ENCODE measurements at regions not wholly inside any gene's neighbourhood (a gene's known extent, or its start where the extent isn't known, plus 50 kb on each side); places are given as distances from the start of the nearest gene placed in this dataset.

DNA sequence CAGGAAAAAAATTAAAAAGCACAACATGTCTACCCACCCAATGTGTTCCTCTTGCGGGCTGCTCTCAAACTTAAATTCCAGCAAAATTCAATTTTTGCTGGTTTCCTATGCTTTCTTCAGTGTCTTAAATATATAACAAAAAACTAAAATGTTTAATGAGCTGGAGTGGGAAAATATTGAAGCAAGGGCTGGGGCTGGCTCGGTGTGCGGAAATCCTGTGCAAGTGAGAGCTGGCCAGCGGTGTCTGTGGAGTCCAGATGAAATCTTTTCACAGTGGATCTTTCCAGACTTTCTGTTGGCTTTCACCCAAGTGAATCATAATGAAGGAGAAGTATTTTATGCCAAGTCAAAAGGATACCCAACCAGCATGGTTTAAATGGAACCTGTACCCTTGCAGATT, 1733.6 kb downstream of the TP53TG3F start:
- Histone ChIP-seq H4K8ac (replicated peaks; ENCODE audit: insufficient read length, low read depth, low read length) (no peak overlapping the region), H4K20me1 (ENCODE audit: control insufficient read depth, insufficient read depth, insufficient read length) (no peaks in the 10 kb centered on the region), H3K56ac (ENCODE audit: insufficient read length, low read depth, low read length) (no peak overlapping the region), H2AFZ (ENCODE audit: low read length) (no peak overlapping the region), H3K79me1 (ENCODE audit: insufficient read depth, low read depth, low read length, poor library complexity, severe bottlenecking) (no peaks in the 10 kb centered on the region), H3K9me3 (ENCODE audit: control insufficient read depth, low read depth, low read length) (peaks cover 66% of the 10 kb centered on the region), H4K91ac (ENCODE audit: insufficient read length, low read depth, low read length) (no peak overlapping the region), H3K23me2 (ENCODE audit: insufficient read length, low read depth, low read length, poor library complexity, severe bottlenecking) (no peaks in the 10 kb centered on the region), H3K79me2 (ENCODE audit: insufficient read depth, low read length) (no peaks in the 10 kb centered on the region), H2BK5ac (ENCODE audit: insufficient read length, low read length) (no peak overlapping the region), H3K4me2 (ENCODE audit: insufficient read depth, insufficient read length, low read length) (no peak overlapping the region), H3K9ac (ENCODE audit: extremely low read depth, insufficient read length, low read length) (no peak overlapping the region), H2BK15ac (ENCODE audit: low read depth, low read length) (no peak overlapping the region), H2BK12ac (ENCODE audit: insufficient read length, low read depth, low read length) (no peak overlapping the region), H3K18ac (ENCODE audit: insufficient read length, low read depth, low read length) (no peak overlapping the region), H3K23ac (ENCODE audit: insufficient read length, low read depth, low read length) (no peak overlapping the region), H3T11ph (ENCODE audit: low read length) (no peak overlapping the region), H2BK20ac (ENCODE audit: low read depth, low read length, poor library complexity, severe bottlenecking) (no peak overlapping the region), H4K5ac (ENCODE audit: insufficient read length, low read depth, low read length) (no peak overlapping the region), H3K27me3 (ENCODE audit: insufficient read depth, low read length) (no peaks in the 10 kb centered on the region), H3K4me1 (ENCODE audit: insufficient read depth, low read length) (no peaks in the 10 kb centered on the region), H2BK120ac (ENCODE audit: low read depth, low read length, poor library complexity, severe bottlenecking) (no peak overlapping the region), H3K27ac (ENCODE audit: insufficient read length, low read depth, low read length) (no peak overlapping the region), H2AK5ac (ENCODE audit: insufficient read length, low read length) (no peak overlapping the region), H3K4ac (ENCODE audit: low read depth, low read length) (no peak overlapping the region), H3K14ac (ENCODE audit: insufficient read depth, low read length) (no peak overlapping the region)
- DNase-seq = no peak
- H3K4me3 Mint-ChIP-seq = no peak overlapping the region
- H3K4me1 Mint-ChIP-seq = no peaks in the 10 kb centered on the region
- H3K9me3 Mint-ChIP-seq = peaks cover 82 to 83% of the 10 kb centered on the region in 2 experiments
- no peak for TF ChIP-seq CTCF (conservative IDR thresholded peaks at IDR 0.05)
- peaks cover 3 to 21% (median 14%) of the 10 kb centered on the region in 3 experiments; a peak in 6 of 7 replicates for H3K36me3 Mint-ChIP-seq (ENCODE audit: insufficient read depth in 1 of 3, low read depth in 3 of 3)
- no peak overlapping the region for H3K27ac Mint-ChIP-seq
- H3K27me3 Mint-ChIP-seq (ENCODE audit: low read depth) = peaks cover 3% of the 10 kb centered on the region
- WGBS (ENCODE audit: extremely low coverage, insufficient read length, low lambda C conversion rate) = no CpG with 5 or more reads among the region's 4 CpGs

All from H9 (cell line).